Activated CD8-positive, alpha-beta memory T cell treated with anti-CD3 and anti-CD28 coated beads for 1 hour (primary cell): ENCODE measurements at regions not wholly inside any gene's neighbourhood (a gene's known extent, or its start where the extent isn't known, plus 50 kb on each side); places are given as distances from the start of the nearest gene placed in this dataset.

Source experiments
- DNase-seq, 2 donors: peaks; one replicate each; pipeline ENCODE4 v3.0.0-alpha.2; 2020; ENCODE audit warnings: low read depth in 1 of 2; ENCODE audit errors: extremely low read depth in 1 of 2

DNA sequence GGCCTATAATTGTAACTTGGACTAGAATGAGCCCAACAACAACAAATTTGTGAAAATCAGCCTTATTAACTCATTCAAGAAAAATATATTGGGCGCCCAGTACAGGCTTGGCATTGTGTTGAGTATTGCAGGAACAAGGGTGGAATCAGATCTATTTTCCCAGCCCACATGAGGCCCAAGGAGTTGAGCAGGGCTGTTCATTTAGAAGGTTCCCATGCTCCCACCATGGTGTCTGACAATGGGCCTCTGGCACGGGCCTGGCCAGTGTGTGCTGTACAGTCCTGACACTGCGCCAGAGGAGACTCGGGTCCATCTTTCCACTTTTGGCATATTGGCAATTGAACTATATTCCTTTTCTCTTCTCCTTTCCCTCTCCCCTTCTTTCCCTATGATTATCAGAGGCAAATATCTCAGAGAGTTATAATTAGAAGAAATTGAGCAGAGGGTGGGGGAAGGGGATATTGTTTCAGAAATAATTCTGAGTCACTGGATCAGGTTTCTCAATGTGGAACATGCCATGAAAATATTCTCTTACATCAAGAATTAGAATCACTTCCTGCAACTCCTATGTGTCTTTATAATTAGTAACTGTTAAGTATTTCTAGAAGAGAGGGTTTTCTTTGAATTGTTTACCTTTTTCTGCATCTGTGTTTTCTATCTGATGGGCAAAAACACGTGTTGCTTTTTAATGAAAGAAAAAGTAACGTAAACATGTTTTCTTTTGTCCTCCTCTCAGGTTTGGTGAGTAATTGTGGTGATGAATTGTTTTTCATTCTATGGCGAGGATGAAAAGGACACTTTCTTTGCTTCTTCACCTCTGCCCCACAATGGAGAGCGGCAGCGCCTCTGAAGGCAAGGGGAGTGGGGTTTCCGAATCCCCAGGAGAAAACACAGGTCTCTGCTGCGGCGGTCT lies 209.4 kb downstream of the FOXA2 start:
- DNase-seq, result no peak

DNA sequence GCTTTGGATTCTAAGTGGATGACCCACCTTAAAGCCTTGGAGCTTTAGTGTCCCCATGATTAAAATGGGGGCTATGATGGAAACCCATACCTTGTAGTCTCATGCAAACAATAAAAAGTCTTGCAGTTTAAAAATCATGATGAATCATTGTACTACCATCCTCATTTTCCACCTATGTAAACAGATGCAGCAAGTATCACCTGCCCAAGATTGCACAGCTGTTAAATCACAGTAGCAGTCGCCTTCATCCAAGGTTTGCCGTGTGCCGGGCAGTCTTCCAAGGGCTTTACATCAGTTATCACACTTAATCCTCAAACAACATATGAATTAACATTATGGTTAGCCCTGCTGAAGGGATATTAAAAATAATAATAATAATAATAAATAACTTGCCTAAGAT lies 210.3 kb downstream of the FOXA2 start:
- DNase-seq, result no peak

DNA sequence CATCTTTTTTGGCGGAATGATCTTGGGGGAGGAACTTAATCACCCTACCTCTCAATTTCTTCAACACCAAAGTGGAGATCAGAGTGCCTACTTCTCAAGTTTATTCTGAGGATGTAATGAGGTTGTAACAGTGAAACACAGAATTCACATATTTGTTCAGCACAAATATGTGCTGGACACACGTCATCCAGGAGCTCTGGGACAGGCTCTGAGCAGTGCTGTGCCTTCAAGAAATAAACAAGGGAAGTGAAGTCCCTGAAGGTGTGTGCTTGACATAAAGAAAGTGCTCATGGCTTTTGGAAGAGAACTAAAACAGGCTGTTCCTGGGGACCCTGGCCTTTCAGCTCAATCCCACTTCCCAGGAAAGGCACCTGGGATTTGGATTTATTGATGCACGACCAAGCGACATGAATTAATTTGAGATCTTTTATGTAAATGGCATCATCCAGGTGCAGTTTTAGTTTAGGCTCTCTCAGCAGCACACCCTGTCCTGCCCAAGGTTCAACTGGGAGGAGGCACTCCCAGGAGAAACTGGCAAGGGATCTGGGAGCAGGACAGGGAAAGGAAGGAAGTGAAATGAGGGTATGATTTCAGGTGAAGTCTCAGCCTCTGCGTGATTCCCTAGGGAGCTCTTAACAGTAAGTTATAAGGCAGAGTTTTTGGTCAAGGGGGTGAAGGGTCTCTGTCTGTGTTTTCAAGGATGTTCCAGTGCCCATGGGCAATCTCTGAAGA lies 211.0 kb downstream of the FOXA2 start:
- DNase-seq, result no peak

DNA sequence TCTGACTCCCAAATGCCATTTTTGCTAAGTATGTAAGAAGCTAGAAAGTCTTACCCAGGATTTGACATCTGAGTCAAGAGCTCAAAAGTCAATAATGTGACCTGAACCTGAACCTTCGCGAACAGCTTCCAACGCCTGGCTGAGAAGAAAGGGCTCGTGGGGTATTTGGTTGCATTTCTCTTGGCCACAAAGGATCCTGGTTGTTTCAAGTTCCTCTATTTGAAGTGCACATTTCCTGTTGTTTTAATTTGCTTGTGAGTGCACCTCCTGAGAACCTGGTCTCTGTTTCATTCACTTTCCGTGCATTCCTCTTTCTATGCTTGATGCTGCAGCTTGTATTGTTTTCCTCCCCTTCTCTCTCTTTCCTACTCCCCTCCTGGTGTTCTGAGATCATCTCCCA lies 212.5 kb downstream of the FOXA2 start:
- DNase-seq, result no peak

DNA sequence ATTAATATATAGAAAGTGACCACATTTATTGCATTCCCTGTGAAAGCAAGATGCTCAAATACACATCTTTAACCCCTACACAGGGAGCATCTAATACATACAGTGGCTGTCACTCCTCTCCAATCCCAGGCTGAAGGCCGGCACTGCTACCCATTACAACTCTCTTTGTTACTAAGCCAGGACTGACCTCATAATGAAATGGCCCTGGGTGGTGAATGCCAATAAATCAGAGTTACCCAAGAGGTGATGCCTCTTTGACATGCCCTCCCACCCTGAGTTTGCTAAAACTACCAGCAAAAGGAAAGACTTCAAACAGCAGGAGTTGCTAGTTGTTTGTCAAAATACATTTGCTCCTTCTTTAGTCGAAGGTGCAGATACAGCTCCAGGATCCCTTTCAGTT lies 214.2 kb downstream of the FOXA2 start:
- no peak for DNase-seq

DNA sequence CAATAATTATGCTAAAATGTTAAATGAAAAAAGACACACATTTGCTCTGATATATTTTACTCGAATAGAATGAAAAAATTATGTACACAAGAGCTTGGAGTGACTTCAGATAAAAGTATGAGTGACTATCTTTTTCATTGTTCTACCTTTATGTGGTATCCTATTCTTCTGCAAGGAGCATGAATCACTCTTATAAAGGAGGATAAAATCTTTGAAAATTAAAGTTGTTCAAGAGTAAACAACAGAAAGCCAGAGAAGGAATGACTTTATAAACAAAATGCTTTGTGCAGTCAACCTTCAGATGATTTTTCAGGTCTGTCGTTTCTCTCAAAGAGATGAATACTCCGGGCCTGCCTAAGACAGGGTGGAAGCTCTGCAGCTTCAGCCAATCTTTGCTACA lies 215.3 kb downstream of the FOXA2 start:
- no peak for DNase-seq

DNA sequence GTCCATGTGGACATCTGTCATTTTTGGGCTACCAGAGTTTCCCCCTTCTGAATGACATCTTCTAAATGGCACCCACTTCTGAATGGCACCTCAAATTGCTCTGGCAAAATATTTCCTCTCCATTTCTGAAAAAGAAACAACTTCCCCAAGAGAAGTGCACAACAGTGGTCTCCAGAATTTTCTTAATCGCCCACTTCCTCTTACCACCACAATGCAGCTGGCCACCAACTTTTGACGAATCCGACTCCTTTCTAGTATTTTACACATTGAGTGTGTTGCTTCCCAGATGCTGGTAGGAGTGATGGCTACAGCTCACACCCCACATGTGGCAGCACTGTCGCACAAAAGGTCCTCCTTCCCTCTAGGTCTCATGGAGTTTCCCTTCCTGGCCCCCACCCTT lies 216.1 kb downstream of the FOXA2 start:
- no peak for DNase-seq

DNA sequence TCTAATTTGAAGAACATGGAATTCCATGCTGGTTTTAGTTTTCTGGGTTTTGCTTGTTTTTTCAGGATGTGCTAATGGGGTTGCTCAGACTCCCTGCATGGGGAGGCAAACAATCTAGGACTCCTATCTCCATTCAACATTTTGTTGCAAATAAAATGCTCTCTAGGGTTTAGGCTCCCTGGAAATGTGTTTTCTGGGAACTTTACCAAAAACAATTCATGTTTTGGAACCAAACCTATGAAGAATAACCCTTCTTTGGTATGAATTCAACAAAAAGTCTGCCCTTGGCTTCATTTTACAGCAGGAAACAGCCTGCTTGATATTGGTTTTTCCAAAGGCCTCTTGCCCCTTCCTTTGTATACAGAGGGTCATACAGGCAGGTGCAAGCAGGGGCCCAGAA lies 217.7 kb downstream of the FOXA2 start:
- no peak for DNase-seq

DNA sequence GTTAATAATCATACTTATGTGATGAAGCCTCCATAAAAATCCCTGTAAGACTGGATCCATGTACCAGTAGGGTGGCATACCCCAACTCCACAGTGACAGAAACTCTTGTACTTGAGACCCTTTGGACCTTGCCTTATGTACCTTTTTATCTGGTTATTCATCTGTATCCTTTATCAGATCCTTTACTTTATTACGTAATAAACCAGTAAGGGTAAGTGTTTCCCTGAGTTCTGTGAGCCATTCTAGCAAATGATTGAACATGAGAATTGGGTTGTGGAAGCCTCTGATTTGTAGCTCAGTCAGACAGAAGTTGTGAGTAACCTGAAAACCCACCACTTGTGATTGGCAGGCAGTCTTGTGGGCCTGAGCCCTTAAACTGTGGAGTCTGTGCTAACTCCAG lies 229.7 kb downstream of the FOXA2 start:
- no peak for DNase-seq

DNA sequence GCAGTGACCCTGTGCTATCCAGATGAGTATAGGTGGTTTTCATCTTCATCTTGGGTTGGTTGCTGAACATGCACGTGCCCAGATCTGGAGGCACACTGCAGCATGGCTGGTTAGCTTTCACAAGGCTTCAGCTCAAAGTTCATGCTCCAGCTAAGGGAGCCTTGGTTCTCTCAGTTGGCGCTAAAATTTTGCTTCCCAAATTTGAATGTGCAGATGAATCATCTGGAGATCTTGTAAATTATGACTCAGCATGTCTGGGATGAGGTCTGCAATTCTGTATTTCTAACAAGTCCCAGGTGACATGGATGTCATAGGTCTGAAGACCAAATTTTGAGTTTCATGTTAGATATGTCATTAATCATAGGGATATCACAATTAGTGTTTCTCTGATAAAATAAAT lies 230.8 kb downstream of the FOXA2 start:
- DNase-seq, result no peak

DNA sequence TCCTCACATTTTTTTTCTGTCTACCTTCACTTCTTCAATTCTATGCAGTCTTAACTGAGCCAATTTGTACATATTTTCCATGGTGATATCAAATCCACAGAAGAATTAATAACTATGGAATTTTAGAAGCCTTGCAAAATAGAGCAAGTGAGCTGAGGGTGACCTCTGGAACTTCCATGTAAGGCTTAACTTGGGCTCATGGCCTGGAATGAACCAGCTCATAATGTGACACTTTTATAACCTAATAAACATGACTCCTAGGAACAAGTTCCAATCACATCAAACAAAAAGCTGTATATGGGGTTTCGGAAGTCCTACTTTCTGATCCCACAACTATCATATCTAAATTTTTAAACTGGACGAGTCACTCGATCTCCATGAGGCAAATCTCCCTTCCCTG lies 232.4 kb downstream of the FOXA2 start:
- DNase-seq, result no peak

DNA sequence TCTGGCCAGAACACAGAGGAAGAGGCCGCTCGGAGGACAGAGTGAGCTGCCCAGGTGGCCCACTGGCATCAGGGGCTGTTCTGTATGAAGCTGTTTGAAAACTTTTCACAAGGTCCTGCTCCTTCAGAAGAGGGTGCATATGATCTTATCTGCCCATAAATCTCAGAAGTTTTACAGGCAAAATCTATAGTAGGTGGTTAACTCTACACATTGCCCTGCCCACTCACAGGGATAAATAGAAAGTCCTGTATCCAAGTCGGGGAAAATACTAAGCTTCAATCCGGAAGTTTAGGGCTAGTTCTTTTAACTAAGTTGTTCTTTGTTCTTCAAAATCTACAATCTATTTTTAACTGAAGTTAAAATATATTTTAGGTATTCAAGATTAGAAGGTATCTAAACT lies 233.7 kb downstream of the FOXA2 start:
- no peak for DNase-seq

DNA sequence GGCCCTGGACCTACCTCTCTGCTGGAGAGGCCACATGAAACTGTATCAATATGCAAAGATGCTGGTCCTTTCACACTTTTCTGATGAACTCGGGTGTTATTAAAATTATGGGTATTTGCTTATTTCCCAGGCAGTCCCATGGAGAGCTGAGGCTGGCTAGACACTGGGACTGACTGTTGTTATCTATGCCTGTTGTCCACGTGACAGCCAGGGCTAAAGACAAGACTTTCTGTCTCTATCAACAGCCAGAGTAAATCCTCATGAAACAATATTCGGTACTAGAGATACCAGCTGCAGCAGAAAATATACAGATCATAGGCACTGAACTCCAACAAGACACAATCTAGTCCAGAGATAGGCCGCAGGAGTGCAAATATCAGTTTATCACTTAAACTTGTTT lies 236.4 kb downstream of the FOXA2 start:
- no peak for DNase-seq

DNA sequence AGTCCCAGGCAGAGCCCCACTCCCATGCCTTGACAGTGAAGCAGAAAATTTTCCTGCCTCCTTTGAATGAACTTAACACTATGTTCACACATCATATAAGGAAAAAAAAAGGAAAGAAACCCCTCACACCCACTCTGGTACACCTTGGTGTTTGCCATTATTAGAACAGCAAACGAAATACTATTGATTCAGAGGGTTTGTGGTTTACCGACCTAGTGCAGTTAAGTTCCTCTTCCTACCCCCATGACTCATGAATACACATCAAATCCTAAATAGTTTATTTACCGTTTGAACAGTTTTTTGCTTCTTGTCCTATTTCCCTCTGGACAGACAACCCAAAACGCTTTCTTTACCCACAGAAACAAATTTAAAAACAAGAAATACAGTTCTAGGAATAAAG lies 237.7 kb downstream of the FOXA2 start:
- DNase-seq, result no peak

DNA sequence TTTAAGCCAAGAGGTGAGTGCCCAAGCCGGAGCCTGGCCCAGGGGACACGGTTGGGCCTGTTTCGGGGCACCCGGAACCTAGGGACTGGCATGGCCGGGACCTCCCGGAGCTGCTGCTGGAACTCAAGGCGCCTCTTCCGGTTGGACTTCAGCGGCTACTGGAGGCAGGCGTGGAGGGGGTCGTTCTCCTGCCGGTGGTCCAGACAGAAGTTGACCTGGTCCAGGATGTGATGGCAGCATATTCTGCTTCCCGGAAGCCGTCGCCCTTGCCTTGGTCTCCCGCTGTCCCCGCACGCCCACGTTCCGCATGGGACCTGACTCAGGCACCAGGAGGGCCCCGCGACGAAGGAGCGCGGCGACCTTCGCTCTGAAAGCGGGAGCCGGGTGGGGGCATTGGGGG lies 240.8 kb downstream of the FOXA2 start:
- no peak for DNase-seq

DNA sequence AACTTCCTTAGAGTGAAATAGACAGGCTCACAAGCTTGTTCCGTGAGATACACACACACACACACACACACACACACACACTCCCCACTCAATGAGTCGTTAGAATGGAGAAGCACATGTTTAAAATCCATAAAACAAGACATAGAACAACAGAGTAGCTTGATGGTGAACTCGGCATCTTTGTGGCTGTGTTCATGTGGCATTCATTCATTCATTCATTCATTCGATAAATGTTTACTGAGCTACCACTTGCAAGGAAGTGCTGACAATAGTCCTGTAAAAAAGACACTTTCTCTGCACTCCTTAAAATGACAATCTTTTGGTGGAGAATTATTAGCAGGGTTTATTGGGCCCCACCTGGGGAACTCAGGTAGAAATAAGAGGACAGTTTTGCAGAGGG lies 242.0 kb downstream of the FOXA2 start:
- no peak for DNase-seq

DNA sequence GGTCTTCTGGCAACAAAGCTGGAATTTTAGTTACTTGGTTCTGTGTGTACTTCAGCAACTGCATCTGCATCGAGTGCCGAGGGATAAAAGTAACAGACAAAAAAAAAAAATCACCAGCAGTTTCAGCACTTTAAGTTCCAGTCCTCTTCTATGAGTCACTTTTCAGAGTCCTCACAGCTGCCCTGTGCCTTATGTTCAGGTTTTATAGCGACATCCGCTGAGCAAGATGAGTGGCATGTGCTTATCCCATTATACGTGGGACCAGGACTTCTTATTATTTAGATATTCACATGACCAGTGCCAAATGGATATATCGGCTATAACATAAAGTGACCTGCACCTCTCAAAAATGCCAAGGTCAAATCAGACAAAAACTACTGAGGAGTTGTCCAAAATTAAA lies 242.9 kb downstream of the FOXA2 start:
- DNase-seq, result no peak

DNA sequence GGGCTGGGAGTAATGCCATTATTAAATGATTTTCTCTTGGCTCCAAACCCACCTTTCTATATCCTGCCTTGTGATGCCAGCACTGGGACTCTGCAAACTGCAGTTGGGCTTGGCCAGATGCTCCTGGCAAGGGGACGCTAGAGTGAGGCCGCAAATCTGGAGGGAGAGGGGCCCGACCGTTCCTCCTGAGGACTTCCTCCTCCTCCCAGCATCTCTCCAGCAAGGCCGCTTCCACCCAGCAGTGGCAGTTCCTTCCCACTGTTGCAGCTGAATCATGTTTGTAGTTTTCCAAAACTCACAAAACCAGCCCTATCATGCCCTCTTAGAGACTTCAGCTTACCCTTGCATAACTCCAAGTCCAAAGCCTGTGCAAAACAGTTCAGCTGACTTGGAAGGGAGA lies 244.4 kb downstream of the FOXA2 start:
- DNase-seq, result no peak

DNA sequence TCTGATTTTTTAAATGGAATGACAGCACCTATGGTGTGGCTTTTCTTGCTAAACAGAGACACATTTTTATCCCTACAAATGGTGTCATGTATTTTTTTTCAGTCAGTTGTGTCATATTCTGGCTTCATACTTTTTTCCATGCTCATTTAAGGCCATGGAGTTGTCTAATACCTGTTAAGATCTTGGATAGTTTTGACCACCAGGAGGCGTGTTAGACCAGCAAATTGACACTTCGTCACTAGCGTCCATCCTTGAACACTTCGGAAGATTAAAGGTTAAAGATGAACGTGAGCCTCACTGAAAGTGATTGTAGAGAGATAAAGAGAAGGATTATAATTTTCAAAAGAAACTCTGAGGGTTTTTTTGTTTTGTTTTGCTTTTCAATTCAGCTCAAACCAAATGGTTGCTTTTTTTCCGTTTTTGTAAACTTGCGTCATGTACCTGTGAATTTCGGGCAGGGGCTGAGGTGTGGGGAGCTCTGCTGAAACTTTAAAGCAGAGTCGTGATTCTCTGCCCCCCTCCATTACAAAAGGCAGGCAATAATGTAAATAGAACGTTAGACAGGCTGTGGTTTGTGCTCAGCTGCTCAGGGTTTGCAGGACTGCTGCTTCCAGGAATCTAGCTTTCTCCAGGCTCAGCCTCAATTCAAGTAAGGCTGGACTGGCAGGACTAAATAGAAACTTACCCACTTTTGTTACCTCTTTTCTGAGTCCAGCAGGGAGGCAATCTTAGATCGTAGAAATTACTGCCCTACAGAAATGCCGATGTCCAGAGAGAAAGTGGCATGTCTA lies 245.1 kb downstream of the FOXA2 start:
- no peak for DNase-seq

DNA sequence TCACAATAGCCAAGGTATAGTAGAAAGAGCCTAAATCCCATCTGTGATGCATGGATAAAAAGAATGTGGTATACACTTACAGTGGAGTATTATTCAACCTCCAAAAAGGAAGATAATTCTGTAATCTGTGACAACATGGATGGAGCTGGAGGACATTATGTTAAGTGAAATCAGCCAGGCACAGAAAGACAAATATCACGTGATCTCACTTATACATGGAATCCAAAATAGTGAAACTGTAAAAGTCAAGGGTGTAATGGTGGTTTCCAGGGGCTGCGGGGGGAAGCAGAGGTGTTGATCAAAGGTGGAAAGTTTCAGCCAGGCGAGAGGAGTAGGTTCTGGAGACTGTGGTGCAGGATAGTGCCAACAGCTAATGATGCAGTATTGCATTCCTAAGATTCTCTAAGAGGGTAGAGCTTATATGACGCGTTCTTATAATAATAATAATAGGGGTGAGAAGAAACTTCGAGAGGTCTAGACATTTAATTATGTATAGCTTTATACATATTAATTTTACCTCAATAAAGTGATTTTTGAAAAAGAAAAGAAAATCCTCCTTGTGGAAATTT lies 246.1 kb downstream of the FOXA2 start:
- no peak for DNase-seq

DNA sequence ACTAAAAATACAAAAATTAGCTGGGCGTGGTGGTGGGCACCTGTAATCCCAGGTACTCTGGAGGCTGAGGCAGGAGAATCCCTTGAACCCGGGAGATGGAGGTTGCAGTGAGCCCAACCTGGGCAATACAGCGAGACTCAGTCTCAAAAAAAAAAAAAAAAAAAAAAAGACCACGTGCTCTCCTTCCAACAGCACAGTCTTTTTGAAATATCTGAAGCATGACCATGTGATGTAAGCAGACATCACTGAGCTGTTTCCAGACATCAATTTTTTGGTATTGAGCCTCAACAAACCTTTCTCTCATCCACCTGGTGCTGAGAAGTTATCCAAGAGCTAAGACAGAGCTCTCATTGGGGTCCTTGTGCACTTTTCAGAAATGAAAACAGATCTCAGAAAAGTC lies 249.2 kb downstream of the FOXA2 start:
- no peak for DNase-seq
